Aorta (tissue), 5 donors: ENCODE measurements at regions not wholly inside any gene's neighbourhood (a gene's known extent, or its start where the extent isn't known, plus 50 kb on each side); places are given as distances from the start of the nearest gene placed in this dataset.
"Not testable (repeated sequence)": the region's sequence is repeated elsewhere in the genome, so short reads cannot be mapped to it uniquely, and the experiment has no call there.

Source experiments
- ATAC-seq: fragments of 200-7000 bp; cut with Tn5 transposase; one replicate; pipeline ENCODE4 v1.9.1; 2022; ENCODE audit warnings: moderate library complexity; ENCODE audit not compliant: low FRiP score
- DNase-seq, 2 donors: peaks; one replicate each; pipeline ENCODE4 v3.0.0-alpha.2; 2020
- H3K27ac ChIP-seq, 2 donors: one replicate each; pipeline ENCODE4 v1.5.1; 2013; ENCODE audit warnings: low read length in 2 of 2, mild to moderate bottlenecking in 2 of 2, moderate library complexity in 2 of 2, control low read depth in 1 of 2, inconsistent platforms in 1 of 2, low read depth in 1 of 2
- H3K27me3 ChIP-seq, 2 donors: one replicate each; pipeline ENCODE4 v1.6.1; 2013; ENCODE audit warnings: control low read depth in 1 of 2, low read length in 1 of 2, mild to moderate bottlenecking in 1 of 2, moderate library complexity in 1 of 2; ENCODE audit not compliant: insufficient read depth in 2 of 2, control insufficient read depth in 1 of 2
- H3K36me3 ChIP-seq, 2 donors: one replicate each; pipeline ENCODE4 v1.6.1; 2013; ENCODE audit warnings: control low read depth in 1 of 2, low read length in 1 of 2, mild to moderate bottlenecking in 1 of 2; ENCODE audit not compliant: insufficient read depth in 2 of 2, control insufficient read depth in 1 of 2
- H3K4me1 ChIP-seq, 2 donors: one replicate each; pipeline ENCODE4 v1.6.1; 2013; ENCODE audit warnings: low read length in 2 of 2, control low read depth in 1 of 2, mild to moderate bottlenecking in 1 of 2, moderate library complexity in 1 of 2; ENCODE audit not compliant: insufficient read depth in 2 of 2, control insufficient read depth in 1 of 2
- H3K4me3 ChIP-seq, 2 donors: one replicate each; pipeline ENCODE4 v1.5.1; 2013; ENCODE audit warnings: low read length in 2 of 2, control low read depth in 1 of 2, mild to moderate bottlenecking in 1 of 2
- H3K9me3 ChIP-seq: one replicate; pipeline ENCODE4 v1.6.1; 2013; ENCODE audit warnings: mild to moderate bottlenecking, low read length; ENCODE audit not compliant: control insufficient read depth
- WGBS, 2 donors: extraction: QIAGEN DNeasy Blood & Tissue Kit; methylation state at CpG; one replicate each; pipeline ENCODE4 v1.1.7; 2013; 5-methylcytosine and 5-hydroxymethylcytosine counted together
- intact Hi-C, 2 donors: fragments of 100-400 bp; cut with DNase I; formaldehyde crosslinking; loops; one replicate each; pipeline versions ENCODE4 v1.14.2 to v1.15.0; 2022
- donor health status: healthy with polysubstance abuse.
- donor health status: Bipolar disorder and iron deficiency.
- donor health status: DM: no; HTN: no; CAD: no.
- donor health status: DM: no; HTN: no; CAD: no.
- donor health status: DM: yes; HTN: yes; CAD: no.

GRCh38 chr16:59455497-59455896, 721.4 kb upstream of the GOT2 start:
- Histone ChIP-seq H3K9me3 (peaks cover 2% of the 10 kb centered on the region), H3K27me3 (no peaks in the 10 kb centered on the region), H3K27ac (no peak overlapping the region), H3K4me3 (no peak overlapping the region), H3K36me3 (no peaks in the 10 kb centered on the region), H3K4me1 (no peaks in the 10 kb centered on the region)
- ATAC-seq: no peak
- WGBS, 2 donors: 33 to 60% methylated on average over 1 of the region's 1 CpG
- intact Hi-C loops: no loop called here
- DNase-seq: no peak

DNA sequence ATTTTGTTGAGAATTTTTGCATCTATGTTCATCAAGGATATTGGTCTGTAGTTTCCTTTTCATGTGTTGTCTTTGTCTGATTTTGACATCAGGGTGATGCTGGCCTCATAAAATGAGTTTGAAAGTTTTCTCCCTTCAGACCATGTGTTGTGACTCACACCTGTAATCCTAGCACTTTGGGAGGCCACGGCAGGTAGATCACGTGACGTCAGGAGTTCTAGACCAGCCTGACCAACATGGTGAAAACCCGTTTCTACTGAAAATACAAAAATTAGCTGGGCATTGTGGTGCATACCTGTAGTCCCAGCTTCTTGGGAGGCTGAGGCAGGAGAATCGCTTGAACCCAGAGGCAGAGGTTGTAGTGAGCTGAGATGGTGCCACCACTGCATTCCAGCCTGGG, 716.4 kb upstream of the GOT2 start:
- not testable (repeated sequence) for H3K9me3 ChIP-seq, H3K4me3 ChIP-seq, DNase-seq, H3K27me3 ChIP-seq, H3K27ac ChIP-seq, H3K36me3 ChIP-seq, H3K4me1 ChIP-seq, ATAC-seq
- intact Hi-C loops: loop anchor here in 1 of 2 donors (5.0 kb wide), 1 partner anchor 52 kb away; no protein-coding TSS in a partner anchor
- WGBS, 2 donors: 94% methylated on average over 5 of the region's 5 CpGs

GRCh38 chr16:59440502-59440901, 706.4 kb upstream of the GOT2 start:
- no peak for ATAC-seq
- intact Hi-C loops: no loop called here
- H3K9me3 ChIP-seq: no peaks in the 10 kb centered on the region
- WGBS, 2 donors: 77 to 79% methylated on average over 2 of the region's 2 CpGs
- no peak overlapping the region for H3K27ac ChIP-seq
- H3K4me1 ChIP-seq: no peaks in the 10 kb centered on the region
- H3K27me3 ChIP-seq: no peaks in the 10 kb centered on the region
- DNase-seq: no peak
- H3K4me3 ChIP-seq: no peak overlapping the region
- no peaks in the 10 kb centered on the region for H3K36me3 ChIP-seq

- intact Hi-C loops: no loop called here
- H3K4me1 ChIP-seq: no peaks in the 10 kb centered on the region
- no peaks in the 10 kb centered on the region for H3K36me3 ChIP-seq
- no peak overlapping the region for H3K27ac ChIP-seq
- no peak for DNase-seq
- H3K9me3 ChIP-seq: no peaks in the 10 kb centered on the region
- 52 to 60% methylated on average over 3 of the region's 3 CpGs for WGBS, 2 donors
- H3K4me3 ChIP-seq: no peak overlapping the region
- no peak for ATAC-seq
- H3K27me3 ChIP-seq: no peaks in the 10 kb centered on the region
These were observed 698.8 kb upstream of the GOT2 start for GRCh38 chr16:59432896-59433295.

DNA sequence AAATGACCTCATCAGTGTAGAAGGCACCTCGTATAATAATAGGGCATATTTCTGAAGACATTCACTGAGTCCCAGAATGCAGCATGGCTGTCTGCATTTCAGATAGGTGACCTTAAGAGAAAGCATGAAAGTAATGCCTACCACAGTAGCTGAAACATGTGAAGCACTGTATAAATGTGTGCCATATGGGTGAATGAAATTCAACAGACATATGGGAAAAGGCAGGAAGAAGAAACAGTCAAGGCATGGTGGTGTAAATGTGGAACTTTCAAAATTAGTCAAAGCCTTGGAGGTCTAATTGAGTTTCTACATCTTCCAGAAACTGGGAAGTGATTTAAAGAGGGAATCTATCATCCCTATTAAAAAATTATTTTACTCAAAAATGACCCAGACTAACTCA, 698.2 kb upstream of the GOT2 start:
- no peak for DNase-seq
- no peak overlapping the region for H3K4me3 ChIP-seq
- no peak overlapping the region for H3K27ac ChIP-seq
- intact Hi-C loops: no loop called here
- H3K9me3 ChIP-seq: no peaks in the 10 kb centered on the region
- no peaks in the 10 kb centered on the region for H3K27me3 ChIP-seq
- no peak for ATAC-seq
- no peaks in the 10 kb centered on the region for H3K4me1 ChIP-seq
- WGBS, 2 donors: 29 to 37% methylated on average over 1 of the region's 1 CpG
- H3K36me3 ChIP-seq: no peaks in the 10 kb centered on the region

DNA sequence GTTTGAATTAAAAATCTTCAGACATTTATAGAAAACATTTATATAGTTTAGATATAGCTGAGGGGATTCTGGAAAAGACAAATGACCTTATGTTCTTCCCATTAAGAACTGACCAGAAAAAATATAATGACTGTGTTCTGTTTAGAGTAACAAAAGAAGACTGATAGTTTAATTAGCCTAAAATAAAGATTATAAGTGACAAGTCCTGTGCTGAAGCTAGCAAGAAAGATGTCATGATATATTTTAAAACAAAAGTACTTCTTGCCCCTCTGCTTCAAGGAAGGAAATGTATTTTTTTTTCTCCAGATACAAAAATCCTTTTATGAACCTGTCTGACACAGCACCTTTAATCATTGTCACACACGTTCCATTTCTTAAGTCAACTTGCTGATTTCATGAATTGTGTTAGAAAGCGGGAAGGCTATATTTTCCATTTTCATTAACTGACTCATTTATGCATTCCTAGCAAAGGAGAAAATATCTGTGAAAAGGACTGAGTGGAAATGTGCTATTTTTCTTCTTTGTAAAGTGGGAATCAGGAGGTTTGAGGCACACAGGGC, 690.7 kb upstream of the GOT2 start:
- H3K9me3 ChIP-seq: peaks cover 2% of the 10 kb centered on the region
- intact Hi-C loops: no loop called here
- H3K36me3 ChIP-seq: no peaks in the 10 kb centered on the region
- peaks cover 0 to 3% of the 10 kb centered on the region in 2 donors for H3K27me3 ChIP-seq
- WGBS, 2 donors: 13 to 18% methylated on average over 2 of the region's 2 CpGs
- no peak overlapping the region for H3K4me3 ChIP-seq
- ATAC-seq (no peak), DNase-seq (no peak)
- no peaks in the 10 kb centered on the region for H3K4me1 ChIP-seq
- no peak overlapping the region for H3K27ac ChIP-seq

DNA sequence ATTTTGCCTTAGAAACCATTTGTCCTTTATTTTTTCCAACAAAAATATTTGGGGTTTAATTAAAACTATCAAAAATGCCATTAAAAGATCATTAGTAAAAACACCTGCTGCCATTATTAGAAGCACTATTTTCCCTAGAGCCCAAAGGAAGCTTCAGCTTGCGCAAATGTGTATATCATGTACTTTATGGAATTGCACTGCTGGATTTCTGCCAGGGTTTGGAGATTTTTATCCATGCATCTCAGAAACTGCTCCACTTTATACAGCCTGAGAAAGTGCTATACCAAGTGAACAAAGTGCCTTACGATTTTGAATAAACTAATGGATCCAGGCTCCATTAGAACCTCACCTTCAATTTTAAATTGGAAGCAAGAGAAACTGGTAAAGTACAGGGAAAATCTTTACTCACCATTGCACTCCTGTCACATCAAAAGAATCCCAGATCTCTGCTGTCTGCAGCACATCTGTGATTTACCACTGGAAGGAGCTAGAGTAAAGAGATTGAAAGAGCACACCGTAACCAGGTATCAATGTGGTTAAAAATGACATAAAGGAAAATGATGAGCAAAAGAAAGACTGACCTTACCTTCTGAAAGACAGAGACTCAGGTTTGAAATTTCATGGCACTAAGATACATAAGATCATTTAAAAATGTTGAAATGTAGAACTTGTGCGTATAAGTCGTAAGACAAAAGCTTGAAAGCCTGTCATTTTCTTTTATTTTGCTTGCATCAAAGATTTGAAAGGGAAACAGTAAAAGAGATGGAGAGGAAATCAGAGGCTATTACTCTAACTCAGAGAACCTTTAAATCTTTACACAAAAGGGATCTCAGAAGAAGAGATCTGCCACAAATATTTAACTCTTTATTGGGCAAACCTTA, 678.1 kb upstream of the GOT2 start:
- ATAC-seq (no peak), DNase-seq (no peak)
- H3K27me3 ChIP-seq: no peaks in the 10 kb centered on the region
- no peak overlapping the region for H3K27ac ChIP-seq
- no peaks in the 10 kb centered on the region for H3K4me1 ChIP-seq
- no peaks in the 10 kb centered on the region for H3K36me3 ChIP-seq
- intact Hi-C loops: no loop called here
- no peak overlapping the region for H3K4me3 ChIP-seq
- WGBS, 2 donors: 17 to 25% methylated on average over 5 of the region's 5 CpGs
- H3K9me3 ChIP-seq: no peaks in the 10 kb centered on the region

DNA sequence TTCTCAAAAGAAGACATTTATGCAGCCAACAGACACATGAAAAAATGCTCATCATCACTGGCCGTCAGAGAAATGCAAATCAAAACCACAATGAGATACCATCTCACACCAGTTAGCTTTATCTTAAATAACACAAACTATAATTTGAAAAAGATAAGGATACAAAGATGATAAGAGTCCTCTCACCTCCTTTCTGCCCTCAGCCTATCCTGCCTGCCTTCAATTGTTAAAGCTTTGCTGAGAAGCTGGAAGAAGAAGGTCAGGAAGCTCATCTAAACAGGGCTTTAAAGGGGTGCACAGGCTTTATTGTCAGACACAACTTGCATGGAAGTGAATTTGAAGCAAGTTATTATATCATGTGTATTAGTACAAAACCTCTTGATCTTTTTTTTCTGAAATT, 676.3 kb upstream of the GOT2 start:
- ATAC-seq: no peak
- no peaks in the 10 kb centered on the region for H3K36me3 ChIP-seq

GRCh38 chr16:59405802-59406201, 671.7 kb upstream of the GOT2 start:
- ATAC-seq (no peak), DNase-seq (no peak)
- Histone ChIP-seq H3K27ac (no peak overlapping the region), H3K4me3 (no peak overlapping the region), H3K36me3 (no peaks in the 10 kb centered on the region), H3K4me1 (no peaks in the 10 kb centered on the region), H3K9me3 (no peaks in the 10 kb centered on the region), H3K27me3 (no peaks in the 10 kb centered on the region)
- 68 to 75% methylated on average over 2 of the region's 2 CpGs for WGBS, 2 donors
- intact Hi-C loops: no loop called here

More for the DNA sequence above, 676.3 kb upstream of the GOT2 start:
- H3K9me3 ChIP-seq: no peaks in the 10 kb centered on the region
- no peaks in the 10 kb centered on the region for H3K27me3 ChIP-seq
- no peak overlapping the region for H3K4me3 ChIP-seq
- 44 to 46% methylated on average over 1 of the region's 1 CpG for WGBS, 2 donors
- no peaks in the 10 kb centered on the region for H3K4me1 ChIP-seq
- DNase-seq: no peak
- intact Hi-C loops: no loop called here
- H3K27ac ChIP-seq: no peak overlapping the region
